ENCODE measurements at regions not wholly inside any gene's neighbourhood (a gene's known extent, or its start where the extent isn't known, plus 50 kb on each side); places are given as distances from the start of the nearest gene placed in this dataset.

DNA sequence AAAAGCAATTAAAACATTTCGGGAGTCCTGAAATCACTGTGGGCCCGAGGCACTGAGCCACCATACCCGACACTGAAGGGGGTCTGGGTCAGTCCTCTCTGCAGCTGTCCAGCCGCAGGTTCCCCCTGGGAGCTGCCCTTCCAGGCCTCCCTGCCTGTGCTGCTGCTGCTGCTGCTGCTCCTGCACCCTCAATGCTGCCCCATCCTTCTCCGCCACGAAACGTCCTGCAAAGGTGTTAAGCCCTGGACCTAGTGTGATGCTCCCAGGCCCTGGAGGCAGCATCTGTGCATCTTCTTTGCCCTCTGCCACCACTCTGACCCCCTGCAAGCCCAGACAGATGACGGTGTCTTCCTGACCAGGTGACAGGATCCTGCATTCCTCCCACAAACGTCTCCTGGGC lies 513.3 kb downstream of the NPHP4 start:
- H4K20me1 ChIP-seq (ENCODE audit: insufficient read depth): no peaks in the 10 kb centered on the region
- intact Hi-C loops (cut with micrococcal nuclease): no loop called here
- ChIA-PET POLR2A (no interaction called here), RAD21 (ENCODE audit: low non-redundant PET in 1 of 2, low total read pairs in 2 of 2, uncharacterized antibody in 2 of 2, unreplicated experiment in 2 of 2) (no interaction called here), CTCF (no interaction called here)
- no peak overlapping the region for H2AFZ ChIP-seq (ENCODE audit: low read depth, low read length, poor library complexity, severe bottlenecking)
- H3K9ac ChIP-seq (ENCODE audit: low read length): no peak overlapping the region
- H3K27ac ChIP-seq (ENCODE audit: low read depth, low read length): no peak overlapping the region
- H3K4me3 ChIP-seq (replicated peaks in 1 of 2; ENCODE audit: low read depth in 1 of 2, low read length in 2 of 2): no peak overlapping the region
- H3K4me1 ChIP-seq (ENCODE audit: control insufficient read depth in 1 of 2, insufficient read depth in 2 of 2, low read length in 2 of 2): no peaks in the 10 kb centered on the region
- no peaks in the 10 kb centered on the region for H3K79me2 ChIP-seq (ENCODE audit: insufficient read depth, low read length)
- H3K9me2 ChIP-seq (ENCODE audit: insufficient read depth): no peaks in the 10 kb centered on the region
- BruUV-seq (replicated peaks): no TSS peak
- peaks cover 12% of the 10 kb centered on the region; the same call in 1 of the 2 replicates for H3K27me3 ChIP-seq (ENCODE audit: insufficient read depth, low read length)
- ATAC-seq (no peak), DNase-seq (ENCODE audit: low read depth, low spot score) (no peak)
- H3K36me3 ChIP-seq (ENCODE audit: control insufficient read depth in 1 of 2, insufficient read depth in 2 of 2, low read length in 2 of 2): no peaks in the 10 kb centered on the region
- H3K9me3 ChIP-seq (ENCODE audit: control insufficient read depth in 1 of 2, insufficient read depth in 1 of 2, low read depth in 1 of 2, low read length in 2 of 2): no peaks in the 10 kb centered on the region
- no peak overlapping the region for H3K4me2 ChIP-seq (ENCODE audit: low read length)
- TF ChIP-seq, protein P1, sequence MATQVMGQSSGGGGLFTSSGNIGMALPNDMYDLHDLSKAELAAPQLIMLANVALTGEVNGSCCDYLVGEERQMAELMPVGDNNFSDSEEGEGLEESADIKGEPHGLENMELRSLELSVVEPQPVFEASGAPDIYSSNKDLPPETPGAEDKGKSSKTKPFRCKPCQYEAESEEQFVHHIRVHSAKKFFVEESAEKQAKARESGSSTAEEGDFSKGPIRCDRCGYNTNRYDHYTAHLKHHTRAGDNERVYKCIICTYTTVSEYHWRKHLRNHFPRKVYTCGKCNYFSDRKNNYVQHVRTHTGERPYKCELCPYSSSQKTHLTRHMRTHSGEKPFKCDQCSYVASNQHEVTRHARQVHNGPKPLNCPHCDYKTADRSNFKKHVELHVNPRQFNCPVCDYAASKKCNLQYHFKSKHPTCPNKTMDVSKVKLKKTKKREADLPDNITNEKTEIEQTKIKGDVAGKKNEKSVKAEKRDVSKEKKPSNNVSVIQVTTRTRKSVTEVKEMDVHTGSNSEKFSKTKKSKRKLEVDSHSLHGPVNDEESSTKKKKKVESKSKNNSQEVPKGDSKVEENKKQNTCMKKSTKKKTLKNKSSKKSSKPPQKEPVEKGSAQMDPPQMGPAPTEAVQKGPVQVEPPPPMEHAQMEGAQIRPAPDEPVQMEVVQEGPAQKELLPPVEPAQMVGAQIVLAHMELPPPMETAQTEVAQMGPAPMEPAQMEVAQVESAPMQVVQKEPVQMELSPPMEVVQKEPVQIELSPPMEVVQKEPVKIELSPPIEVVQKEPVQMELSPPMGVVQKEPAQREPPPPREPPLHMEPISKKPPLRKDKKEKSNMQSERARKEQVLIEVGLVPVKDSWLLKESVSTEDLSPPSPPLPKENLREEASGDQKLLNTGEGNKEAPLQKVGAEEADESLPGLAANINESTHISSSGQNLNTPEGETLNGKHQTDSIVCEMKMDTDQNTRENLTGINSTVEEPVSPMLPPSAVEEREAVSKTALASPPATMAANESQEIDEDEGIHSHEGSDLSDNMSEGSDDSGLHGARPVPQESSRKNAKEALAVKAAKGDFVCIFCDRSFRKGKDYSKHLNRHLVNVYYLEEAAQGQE (IDR thresholded peaks at IDR 0.05; ENCODE audit: low read depth): no peak
- TF ChIP-seq, protein P2, sequence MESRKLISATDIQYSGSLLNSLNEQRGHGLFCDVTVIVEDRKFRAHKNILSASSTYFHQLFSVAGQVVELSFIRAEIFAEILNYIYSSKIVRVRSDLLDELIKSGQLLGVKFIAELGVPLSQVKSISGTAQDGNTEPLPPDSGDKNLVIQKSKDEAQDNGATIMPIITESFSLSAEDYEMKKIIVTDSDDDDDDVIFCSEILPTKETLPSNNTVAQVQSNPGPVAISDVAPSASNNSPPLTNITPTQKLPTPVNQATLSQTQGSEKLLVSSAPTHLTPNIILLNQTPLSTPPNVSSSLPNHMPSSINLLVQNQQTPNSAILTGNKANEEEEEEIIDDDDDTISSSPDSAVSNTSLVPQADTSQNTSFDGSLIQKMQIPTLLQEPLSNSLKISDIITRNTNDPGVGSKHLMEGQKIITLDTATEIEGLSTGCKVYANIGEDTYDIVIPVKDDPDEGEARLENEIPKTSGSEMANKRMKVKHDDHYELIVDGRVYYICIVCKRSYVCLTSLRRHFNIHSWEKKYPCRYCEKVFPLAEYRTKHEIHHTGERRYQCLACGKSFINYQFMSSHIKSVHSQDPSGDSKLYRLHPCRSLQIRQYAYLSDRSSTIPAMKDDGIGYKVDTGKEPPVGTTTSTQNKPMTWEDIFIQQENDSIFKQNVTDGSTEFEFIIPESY (IDR thresholded peaks at IDR 0.05; ENCODE audit: extremely low read depth, insufficient replicate concordance, low read length): no peak
- TF ChIP-seq, protein P3, sequence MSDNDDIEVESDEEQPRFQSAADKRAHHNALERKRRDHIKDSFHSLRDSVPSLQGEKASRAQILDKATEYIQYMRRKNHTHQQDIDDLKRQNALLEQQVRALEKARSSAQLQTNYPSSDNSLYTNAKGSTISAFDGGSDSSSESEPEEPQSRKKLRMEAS (IDR thresholded peaks at IDR 0.05): no peak
- TF ChIP-seq SRF (IDR thresholded peaks at IDR 0.05; ENCODE audit: low read depth): no peak
- no peak for TF ChIP-seq FOSL1 (IDR thresholded peaks at IDR 0.05; ENCODE audit: low read depth)
- no peak for TF ChIP-seq CBX3 (IDR thresholded peaks at IDR 0.05; ENCODE audit: low read depth)
- TF ChIP-seq, protein P4, sequence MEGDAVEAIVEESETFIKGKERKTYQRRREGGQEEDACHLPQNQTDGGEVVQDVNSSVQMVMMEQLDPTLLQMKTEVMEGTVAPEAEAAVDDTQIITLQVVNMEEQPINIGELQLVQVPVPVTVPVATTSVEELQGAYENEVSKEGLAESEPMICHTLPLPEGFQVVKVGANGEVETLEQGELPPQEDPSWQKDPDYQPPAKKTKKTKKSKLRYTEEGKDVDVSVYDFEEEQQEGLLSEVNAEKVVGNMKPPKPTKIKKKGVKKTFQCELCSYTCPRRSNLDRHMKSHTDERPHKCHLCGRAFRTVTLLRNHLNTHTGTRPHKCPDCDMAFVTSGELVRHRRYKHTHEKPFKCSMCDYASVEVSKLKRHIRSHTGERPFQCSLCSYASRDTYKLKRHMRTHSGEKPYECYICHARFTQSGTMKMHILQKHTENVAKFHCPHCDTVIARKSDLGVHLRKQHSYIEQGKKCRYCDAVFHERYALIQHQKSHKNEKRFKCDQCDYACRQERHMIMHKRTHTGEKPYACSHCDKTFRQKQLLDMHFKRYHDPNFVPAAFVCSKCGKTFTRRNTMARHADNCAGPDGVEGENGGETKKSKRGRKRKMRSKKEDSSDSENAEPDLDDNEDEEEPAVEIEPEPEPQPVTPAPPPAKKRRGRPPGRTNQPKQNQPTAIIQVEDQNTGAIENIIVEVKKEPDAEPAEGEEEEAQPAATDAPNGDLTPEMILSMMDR (IDR thresholded peaks at IDR 0.05 in 2 of 3, conservative IDR thresholded peaks at IDR 0.05 in 1 of 3; ENCODE audit: borderline replicate concordance in 1 of 3, insufficient read depth in 1 of 3, low read depth in 2 of 3, low read length in 2 of 3): no peak
- no peak for TF ChIP-seq POLR2A (IDR thresholded peaks at IDR 0.05; ENCODE audit: borderline replicate concordance, extremely low read depth, insufficient read depth, insufficient read length)
- no peak for TF ChIP-seq SP1 (IDR thresholded peaks at IDR 0.05; ENCODE audit: low read depth)
- no peak for TF ChIP-seq TCF7L2 (IDR thresholded peaks at IDR 0.05; ENCODE audit: borderline replicate concordance, extremely low read depth, insufficient read depth, insufficient read length)
- TF ChIP-seq EZH2phosphoT487 (IDR thresholded peaks at IDR 0.05; ENCODE audit: borderline replicate concordance): no peak
- no peak for TF ChIP-seq SIN3A (IDR thresholded peaks at IDR 0.05; ENCODE audit: low read depth)
- TF ChIP-seq ELF1 (IDR thresholded peaks at IDR 0.05; ENCODE audit: borderline replicate concordance, low read depth): no peak
- no peak for TF ChIP-seq EGR1 (IDR thresholded peaks at IDR 0.05; ENCODE audit: low read depth)
- no peak for TF ChIP-seq JUND (IDR thresholded peaks at IDR 0.05)
- TF ChIP-seq, protein P5, sequence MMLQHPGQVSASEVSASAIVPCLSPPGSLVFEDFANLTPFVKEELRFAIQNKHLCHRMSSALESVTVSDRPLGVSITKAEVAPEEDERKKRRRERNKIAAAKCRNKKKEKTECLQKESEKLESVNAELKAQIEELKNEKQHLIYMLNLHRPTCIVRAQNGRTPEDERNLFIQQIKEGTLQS (IDR thresholded peaks at IDR 0.05): no peak

Measured in HCT116 (cell line).